ENCODE measurements at regions not wholly inside any gene's neighbourhood (a gene's known extent, or its start where the extent isn't known, plus 50 kb on each side); places are given as distances from the start of the nearest gene placed in this dataset.

DNA sequence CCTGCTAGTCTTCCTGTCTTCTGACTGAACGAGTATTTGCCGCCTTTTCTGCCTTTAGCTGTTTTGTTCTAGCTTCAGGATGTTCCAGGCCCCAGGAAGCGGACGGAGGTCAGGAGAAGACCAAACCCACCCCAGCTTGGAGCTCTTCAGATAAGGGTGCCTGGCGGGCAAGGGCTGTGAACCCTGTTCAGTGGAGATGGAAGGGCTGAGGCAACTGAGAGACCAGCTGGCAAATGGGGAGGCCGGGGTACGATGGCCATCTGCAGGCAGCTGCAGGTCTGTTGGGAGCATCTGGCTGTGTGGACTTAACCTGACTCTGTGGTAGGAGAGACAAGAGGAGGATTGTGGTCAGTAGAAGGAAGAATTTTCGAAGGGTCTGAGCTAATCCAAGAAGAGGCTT, 95.6 kb downstream of the CHST1 start:
- peak overlapping the region in 1 of 6 donors; percentile 32 for H3K27ac Mint-ChIP-seq
- H3K4me3 Mint-ChIP-seq: no peak overlapping the region
- no peaks in the 10 kb centered on the region for H3K4me1 Mint-ChIP-seq
- peaks cover 4 to 23% (median 11%) of the 10 kb centered on the region in 3 donors for H3K27me3 Mint-ChIP-seq
- no peak for ATAC-seq (ENCODE audit: low read depth in 2 of 2)
- no peaks in the 10 kb centered on the region for H3K36me3 Mint-ChIP-seq
- peaks cover 0 to 2% (median 0%) of the 10 kb centered on the region in 7 donors for H3K9me3 Mint-ChIP-seq
- no peak for DNase-seq

DNA sequence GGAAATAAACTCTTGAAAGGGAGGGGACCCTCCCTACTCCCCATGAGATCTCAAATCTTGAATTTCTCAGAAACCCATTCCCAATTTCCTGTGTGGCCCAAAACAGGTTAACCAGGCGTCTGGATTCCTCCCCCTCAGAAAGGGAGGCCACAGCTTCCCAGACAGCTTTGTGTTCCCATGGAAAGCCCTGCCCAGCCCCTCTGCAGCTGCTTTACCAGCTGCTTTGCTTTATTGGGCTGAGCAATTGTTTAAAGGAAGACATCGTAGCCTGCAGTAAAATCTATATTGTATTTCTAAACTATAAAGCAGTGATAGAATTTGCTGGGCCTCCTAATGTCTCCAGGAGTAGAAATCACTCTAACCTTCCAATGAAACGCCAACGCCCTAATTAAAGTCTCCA, 97.4 kb downstream of the CHST1 start:
- peaks cover 0 to 2% (median 0%) of the 10 kb centered on the region in 7 donors for H3K9me3 Mint-ChIP-seq
- DNase-seq (no peak), ATAC-seq (ENCODE audit: low read depth in 2 of 2) (no peak)
- no peaks in the 10 kb centered on the region for H3K4me1 Mint-ChIP-seq
- no peak overlapping the region for H3K4me3 Mint-ChIP-seq
- no peaks in the 10 kb centered on the region for H3K36me3 Mint-ChIP-seq
- H3K27me3 Mint-ChIP-seq: peaks cover 4 to 18% (median 5%) of the 10 kb centered on the region in 3 donors
- no peak overlapping the region for H3K27ac Mint-ChIP-seq

DNA sequence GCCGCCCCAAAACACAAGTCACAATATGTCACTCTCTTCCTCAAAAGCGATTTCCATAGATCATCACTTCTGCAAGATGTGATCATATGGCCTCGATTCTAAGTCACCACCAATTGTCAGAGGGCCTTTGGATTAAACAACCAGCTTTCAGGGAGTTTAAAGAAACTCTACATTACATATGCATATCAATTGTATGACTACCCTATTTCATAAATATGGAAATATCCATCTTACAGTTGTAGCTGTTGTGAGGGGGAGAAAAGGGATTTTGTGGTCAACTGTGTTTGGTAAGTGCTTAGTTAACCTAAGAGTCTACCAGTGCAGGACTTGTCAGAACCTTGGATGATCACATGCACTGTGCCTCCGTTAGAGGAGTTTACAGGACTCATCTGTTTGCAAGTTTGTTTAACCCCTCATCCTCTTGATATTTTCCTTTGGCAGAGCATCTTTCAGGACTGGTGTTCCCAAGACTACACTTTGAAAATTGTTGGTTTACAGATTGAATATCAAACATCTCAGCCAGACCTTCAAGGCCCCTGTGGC, 99.9 kb downstream of the CHST1 start:
- Mint-ChIP-seq H3K36me3 (no peaks in the 10 kb centered on the region), H3K27me3 (peaks cover 4 to 28% (median 8%) of the 10 kb centered on the region in 3 donors), H3K9me3 (peaks cover 0 to 3% (median 0%) of the 10 kb centered on the region in 7 donors), H3K27ac (no peak overlapping the region), H3K4me3 (no peak overlapping the region), H3K4me1 (peaks cover 0 to 2% (median 0%) of the 10 kb centered on the region in 3 donors)
- DNase-seq (no peak), ATAC-seq (ENCODE audit: low read depth in 2 of 2) (no peak)

DNA sequence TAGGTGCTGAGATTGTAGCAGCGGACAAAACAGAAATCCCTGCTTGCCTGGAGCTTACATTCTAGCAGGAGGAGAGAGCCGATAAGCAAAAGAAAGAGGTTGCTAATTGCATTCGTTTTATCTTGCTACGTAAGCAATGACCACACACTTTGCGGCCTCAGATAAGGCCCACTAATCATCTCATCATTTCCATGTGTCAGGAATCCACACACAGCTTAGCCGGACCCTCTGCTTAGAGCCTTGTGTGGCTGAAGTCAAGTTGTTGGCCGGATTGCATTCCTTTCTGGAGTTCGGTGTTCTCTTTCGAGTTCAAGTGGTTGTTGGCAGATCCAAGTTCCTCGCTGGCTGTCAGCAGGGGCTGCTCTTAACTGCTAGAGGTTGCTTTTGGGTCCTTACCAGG, 101.6 kb downstream of the CHST1 start:
- peaks cover 9 to 36% (median 16%) of the 10 kb centered on the region in 3 donors for H3K27me3 Mint-ChIP-seq

DNA sequence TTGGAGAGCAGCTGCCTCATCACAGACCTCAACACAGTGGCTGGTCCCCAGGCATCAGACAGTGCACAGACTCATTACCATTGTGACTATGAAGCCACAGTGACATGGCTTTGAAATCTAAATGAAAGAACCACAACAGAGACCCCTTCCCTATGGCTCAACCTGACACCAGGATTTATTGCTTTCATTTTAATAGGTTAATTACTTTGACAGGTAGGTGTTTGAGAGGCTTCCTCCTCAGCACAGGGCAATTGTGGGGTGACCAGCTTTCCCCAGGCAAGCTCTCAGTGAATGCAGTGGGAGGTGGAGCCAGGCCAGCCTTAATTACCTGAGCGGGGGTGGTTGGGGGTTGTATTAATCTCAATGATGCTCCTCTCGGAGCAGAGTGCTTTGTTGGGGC, 102.3 kb downstream of the CHST1 start:
- H3K27me3 Mint-ChIP-seq: peaks cover 9 to 36% (median 16%) of the 10 kb centered on the region in 3 donors
- peaks cover 0 to 4% (median 0%) of the 10 kb centered on the region in 3 donors for H3K4me1 Mint-ChIP-seq

More for the DNA sequence above, 101.6 kb downstream of the CHST1 start:
- no peaks in the 10 kb centered on the region for H3K36me3 Mint-ChIP-seq
- ATAC-seq (ENCODE audit: low read depth in 2 of 2) (no peak), DNase-seq (no peak)
- no peak overlapping the region for H3K27ac Mint-ChIP-seq
- peaks cover 0 to 4% (median 0%) of the 10 kb centered on the region in 3 donors for H3K4me1 Mint-ChIP-seq
- no peak overlapping the region for H3K4me3 Mint-ChIP-seq
- H3K9me3 Mint-ChIP-seq: peaks cover 0 to 5% (median 0%) of the 10 kb centered on the region in 7 donors

DNA sequence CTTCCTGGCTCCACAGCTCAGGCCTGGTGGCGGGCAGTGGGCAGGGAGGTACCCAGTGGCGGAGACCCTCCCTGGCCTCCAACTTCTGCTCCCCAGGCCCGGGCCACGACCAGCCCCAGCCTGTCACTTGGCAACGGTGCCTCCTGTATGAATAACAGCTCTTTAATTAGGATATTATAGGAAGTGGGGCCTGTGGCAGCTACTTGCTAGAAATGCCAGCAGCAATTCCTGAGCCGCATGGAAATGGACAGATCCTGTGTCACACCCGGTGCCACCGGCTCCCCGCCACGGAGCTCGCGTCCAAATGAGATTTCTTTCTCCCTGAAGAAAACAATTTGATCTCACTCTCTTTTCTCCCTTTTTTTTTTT, 104.5 kb downstream of the CHST1 start:
- Mint-ChIP-seq H3K9me3 (peaks cover 5 to 14% (median 8%) of the 10 kb centered on the region in 7 donors), H3K4me3 (no peak overlapping the region), H3K27ac (no peak overlapping the region), H3K36me3 (peaks cover 0 to 10% of the 10 kb centered on the region in 2 donors), H3K27me3 (peaks cover 7 to 47% (median 22%) of the 10 kb centered on the region in 3 donors), H3K4me1 (peaks cover 0 to 4% (median 0%) of the 10 kb centered on the region in 3 donors)
- no peak for DNase-seq
- no peak for ATAC-seq (ENCODE audit: low read depth in 2 of 2)

More for the DNA sequence above, 102.3 kb downstream of the CHST1 start:
- Mint-ChIP-seq H3K36me3 (no peaks in the 10 kb centered on the region), H3K9me3 (peaks cover 0 to 5% (median 0%) of the 10 kb centered on the region in 7 donors), H3K4me3 (no peak overlapping the region), H3K27ac (no peak overlapping the region)
- ATAC-seq (ENCODE audit: low read depth in 2 of 2): no peak
- DNase-seq: no peak

DNA sequence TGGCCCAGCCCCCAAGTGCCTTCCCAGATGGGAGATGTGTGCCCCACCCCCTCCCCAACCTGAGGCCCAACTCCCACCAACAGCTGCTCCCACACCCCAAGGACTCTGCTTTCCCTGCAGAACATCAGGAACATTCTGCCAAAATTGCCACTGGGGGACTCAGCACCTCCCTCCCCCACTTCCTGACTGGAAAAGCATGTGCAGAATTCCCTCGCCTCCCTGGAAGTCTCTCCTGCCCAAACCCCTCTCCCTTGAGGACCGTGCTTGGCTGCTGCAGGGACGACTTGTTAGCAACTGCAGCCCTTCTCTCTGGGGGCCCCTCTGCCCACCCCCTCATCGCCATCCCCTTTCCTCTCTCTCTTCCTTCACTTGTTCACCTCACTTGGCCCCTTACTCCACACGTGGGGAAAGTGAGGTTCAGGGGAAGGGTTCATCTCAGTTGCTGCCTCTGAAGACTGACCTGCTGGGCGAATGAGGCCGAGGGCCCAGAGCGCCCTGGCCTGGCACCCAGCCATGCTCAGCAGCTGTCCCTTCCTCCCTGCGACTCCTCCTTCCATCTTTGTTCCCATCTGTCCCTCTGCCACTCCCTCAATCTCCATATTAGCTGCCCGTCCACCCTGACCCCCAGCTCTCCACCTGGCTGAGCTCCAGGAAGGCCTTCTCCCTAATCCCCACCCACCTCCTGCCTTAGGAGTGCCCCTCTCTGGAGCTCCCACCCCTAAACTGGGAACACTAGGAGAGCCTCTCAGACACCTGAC, 105.1 kb downstream of the CHST1 start:
- Mint-ChIP-seq H3K9me3 (peaks cover 5 to 14% (median 8%) of the 10 kb centered on the region in 7 donors), H3K36me3 (peaks cover 0 to 10% of the 10 kb centered on the region in 2 donors), H3K4me3 (peak overlapping the region in 1 of 8 donors; percentile 72), H3K27me3 (peaks cover 8 to 47% (median 22%) of the 10 kb centered on the region in 3 donors), H3K4me1 (peaks cover 0 to 4% (median 0%) of the 10 kb centered on the region in 3 donors), H3K27ac (no peak overlapping the region)
- no peak for DNase-seq
- no peak for ATAC-seq (ENCODE audit: low read depth in 2 of 2)

DNA sequence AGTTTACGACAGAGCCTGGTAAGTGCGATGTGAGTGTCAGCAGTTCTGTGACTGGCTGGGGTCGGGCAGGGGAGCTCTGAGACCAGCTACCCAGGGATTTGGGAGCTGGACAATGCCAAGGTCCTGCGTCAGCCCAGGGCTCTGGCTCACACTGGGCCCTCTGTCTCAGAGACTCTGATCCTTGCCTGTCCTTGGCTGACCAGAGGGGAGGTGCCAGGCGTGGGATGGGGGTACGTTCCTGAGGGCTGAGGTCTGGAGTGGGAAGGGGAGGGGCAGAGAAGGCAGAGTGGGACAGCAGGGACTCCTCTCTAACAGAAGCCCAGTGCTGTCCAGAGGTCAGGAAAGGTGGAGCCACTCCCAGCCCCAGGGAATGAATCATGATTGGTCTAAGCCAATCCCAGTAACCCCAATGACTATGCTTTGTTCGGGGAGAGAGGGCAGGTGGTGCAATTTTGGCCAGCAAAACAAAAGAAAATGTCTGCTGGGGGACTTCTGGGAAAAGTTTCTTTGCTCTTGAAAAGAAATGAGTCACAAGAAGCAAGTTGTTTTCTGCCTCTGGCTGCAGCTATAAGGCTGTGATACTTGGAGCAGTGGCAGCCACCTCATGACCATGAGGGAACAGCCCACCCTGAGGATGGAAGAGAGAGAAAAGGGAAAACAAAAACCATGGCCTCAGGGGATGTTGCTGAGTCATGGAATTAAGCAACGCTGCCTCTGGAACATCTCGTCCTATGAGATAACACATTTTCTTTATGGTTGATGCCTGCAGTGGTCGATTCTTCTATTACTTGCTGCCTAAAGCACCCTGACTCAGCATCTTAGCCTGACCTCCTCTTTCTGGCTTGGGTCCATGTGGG, 108.3 kb downstream of the CHST1 start:
- H3K9me3 Mint-ChIP-seq: peaks cover 5 to 14% (median 8%) of the 10 kb centered on the region in 7 donors
- DNase-seq: no peak
- peaks cover 8 to 33% (median 17%) of the 10 kb centered on the region in 3 donors for H3K27me3 Mint-ChIP-seq
- peaks cover 0 to 10% of the 10 kb centered on the region in 2 donors for H3K36me3 Mint-ChIP-seq
- peaks cover 0 to 4% (median 0%) of the 10 kb centered on the region in 3 donors for H3K4me1 Mint-ChIP-seq
- H3K4me3 Mint-ChIP-seq: no peak overlapping the region
- no peak for ATAC-seq (ENCODE audit: low read depth in 2 of 2)
- H3K27ac Mint-ChIP-seq: no peak overlapping the region

DNA sequence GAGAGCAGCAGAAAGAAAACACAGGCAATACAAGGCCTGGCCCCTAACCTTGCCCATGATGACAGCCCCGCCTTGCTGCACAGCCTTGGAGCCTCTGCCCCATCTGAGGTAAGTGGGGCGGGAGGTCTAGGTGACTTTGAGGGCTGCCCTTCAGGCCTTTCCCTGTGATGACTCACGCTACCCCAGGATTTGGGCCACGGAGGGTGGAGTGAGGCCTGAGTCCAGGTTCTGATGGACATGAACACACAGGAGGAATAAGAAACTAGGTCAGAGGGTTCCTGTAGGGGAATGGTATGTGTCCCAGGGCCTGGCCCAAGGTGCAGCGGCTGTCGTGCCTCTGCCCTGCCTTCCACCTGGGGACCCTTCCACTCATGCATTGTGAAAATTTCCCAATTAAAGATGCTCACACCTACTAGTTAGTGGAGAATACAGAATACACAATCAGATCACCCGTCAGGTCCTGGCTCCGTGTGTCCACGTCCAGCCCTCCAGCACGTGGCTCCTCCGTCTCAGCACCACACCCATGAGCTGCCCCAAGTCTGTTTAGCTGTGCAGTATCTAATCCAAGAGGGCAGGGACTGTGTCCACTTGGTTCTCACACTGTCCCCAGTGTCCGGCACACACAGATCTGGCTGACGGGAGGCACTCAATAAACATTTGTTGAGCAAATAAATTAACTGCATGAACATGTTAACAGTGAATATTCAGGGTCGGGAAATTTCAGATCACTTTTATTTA, 111.0 kb downstream of the CHST1 start:
- ATAC-seq (ENCODE audit: low read depth in 2 of 2) (no peak), DNase-seq (no peak)
- Mint-ChIP-seq H3K27me3 (peaks cover 5 to 18% (median 8%) of the 10 kb centered on the region in 3 donors), H3K4me3 (no peak overlapping the region), H3K27ac (no peak overlapping the region), H3K4me1 (no peaks in the 10 kb centered on the region), H3K36me3 (peaks cover 0 to 10% of the 10 kb centered on the region in 2 donors), H3K9me3 (peaks cover 5 to 14% (median 7%) of the 10 kb centered on the region in 7 donors)

DNA sequence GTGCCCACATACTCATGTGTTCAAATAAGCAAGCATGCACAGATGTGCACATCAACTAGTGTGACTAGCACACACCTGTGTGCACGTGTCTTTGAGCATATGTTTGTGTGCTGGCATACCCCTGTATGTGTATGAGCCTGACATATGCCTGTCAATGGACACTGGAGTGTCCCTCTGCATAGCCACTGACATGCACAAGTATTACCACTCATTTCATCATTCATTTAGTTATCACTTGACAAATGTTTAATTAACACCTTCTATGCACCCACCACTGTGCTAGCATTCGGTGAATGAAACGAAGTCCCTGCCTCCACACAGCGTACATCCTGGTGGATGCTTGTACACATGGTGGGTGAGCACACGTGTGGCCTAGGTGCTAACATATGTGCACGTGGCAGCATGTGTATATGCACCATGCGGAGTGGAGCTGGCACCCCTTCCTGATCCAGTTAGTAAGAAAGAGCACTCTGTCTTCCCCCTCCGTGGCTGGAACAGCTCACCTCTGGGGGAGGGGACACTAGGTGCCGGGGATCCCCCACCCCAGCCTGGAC, 112.0 kb downstream of the CHST1 start:
- Mint-ChIP-seq H3K4me3 (no peak overlapping the region), H3K4me1 (no peaks in the 10 kb centered on the region), H3K27me3 (peaks cover 5 to 18% (median 8%) of the 10 kb centered on the region in 3 donors), H3K9me3 (peaks cover 5 to 14% (median 7%) of the 10 kb centered on the region in 7 donors), H3K27ac (no peak overlapping the region), H3K36me3 (peaks cover 0 to 10% of the 10 kb centered on the region in 2 donors)
- no peak for ATAC-seq (ENCODE audit: low read depth in 2 of 2)
- DNase-seq: no peak

DNA sequence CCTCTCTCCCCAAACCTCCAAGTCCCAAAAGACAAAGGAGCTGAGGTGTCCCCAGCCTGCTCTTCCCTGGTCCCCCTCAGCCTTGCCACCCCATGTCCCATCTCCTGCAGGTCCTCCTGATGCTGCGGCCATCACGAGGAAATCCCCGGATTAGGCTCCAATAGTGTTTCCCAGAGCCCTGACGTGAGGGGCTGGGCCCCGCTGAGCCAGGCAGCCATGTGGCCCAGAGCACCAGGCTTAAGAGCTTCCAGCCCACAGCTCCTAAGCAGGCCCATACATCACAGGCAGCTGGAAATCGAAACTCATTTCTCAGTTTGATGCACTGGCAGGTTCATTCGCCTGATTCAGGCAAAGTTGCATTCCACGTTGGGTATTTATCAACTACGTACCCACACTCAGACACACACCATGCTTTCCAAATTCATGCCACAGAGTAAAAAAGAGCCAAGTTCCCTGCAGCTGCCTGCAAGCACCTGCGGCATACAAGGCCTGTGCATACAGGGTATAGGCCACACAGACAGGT, 114.2 kb downstream of the CHST1 start:
- Mint-ChIP-seq H3K4me1 (no peaks in the 10 kb centered on the region), H3K27ac (no peak overlapping the region), H3K27me3 (peaks cover 0 to 12% (median 7%) of the 10 kb centered on the region in 3 donors), H3K4me3 (no peak overlapping the region), H3K9me3 (no peaks in the 10 kb centered on the region), H3K36me3 (no peaks in the 10 kb centered on the region)
- ATAC-seq (ENCODE audit: low read depth in 2 of 2) (no peak), DNase-seq (no peak)

DNA sequence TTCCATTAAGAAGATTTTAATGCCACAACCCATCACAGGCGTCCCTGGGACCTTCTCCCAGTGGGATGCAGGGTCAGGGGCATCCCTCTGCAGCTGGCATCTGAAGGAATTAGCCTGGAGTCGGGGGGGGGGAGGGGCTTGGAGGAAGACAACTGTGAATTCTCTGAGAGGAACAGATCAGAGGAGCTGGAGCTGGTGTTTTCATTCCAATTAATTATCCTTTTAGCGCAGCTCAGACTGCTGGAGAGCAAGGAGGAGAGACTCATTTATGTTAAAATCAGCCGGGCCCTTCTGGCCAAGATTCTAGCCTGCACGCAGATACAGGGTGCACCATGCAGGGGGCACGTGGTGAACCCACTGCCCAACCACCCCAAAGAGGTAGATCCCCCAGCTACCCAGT, 116.2 kb downstream of the CHST1 start:
- H3K4me1 Mint-ChIP-seq: no peaks in the 10 kb centered on the region
- H3K27me3 Mint-ChIP-seq: peaks cover 3 to 19% (median 8%) of the 10 kb centered on the region in 3 donors
- H3K9me3 Mint-ChIP-seq: no peaks in the 10 kb centered on the region
- no peak for ATAC-seq (ENCODE audit: low read depth in 2 of 2)
- H3K27ac Mint-ChIP-seq: no peak overlapping the region
- no peak overlapping the region for H3K4me3 Mint-ChIP-seq
- no peak for DNase-seq
- no peaks in the 10 kb centered on the region for H3K36me3 Mint-ChIP-seq

All from naive B cell (primary cell).